ENCODE measurements at regions not wholly inside any gene's neighbourhood (a gene's known extent, or its start where the extent isn't known, plus 50 kb on each side); places are given as distances from the start of the nearest gene placed in this dataset.

DNA sequence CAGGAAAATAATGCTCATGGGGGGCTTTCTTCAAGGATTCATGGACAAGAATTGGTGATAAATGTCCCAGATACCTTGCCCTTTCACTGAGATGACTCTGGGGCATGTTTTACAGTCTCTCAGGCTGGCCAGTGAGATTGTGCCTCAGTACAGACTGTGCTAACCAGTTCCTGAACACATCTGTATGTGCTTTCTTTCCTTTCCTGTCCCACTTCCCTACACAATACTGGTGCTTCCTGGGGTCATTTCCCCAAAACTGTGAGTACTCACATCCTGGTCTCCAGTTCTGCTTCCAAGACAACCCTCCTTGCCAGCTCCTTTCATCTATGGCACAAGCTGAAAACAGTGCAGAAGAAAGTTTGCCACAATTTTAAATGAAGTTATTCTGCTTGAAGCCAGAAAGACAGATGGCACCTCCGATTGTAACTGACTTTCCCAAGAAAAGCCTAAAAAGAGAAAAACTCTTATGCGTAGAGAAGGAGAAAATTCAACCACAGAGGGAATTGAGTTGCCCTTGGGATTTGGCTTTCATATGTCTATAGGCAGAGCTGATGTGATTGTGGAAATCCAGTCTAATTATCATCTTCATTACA, 134.7 kb downstream of the DRD1 start:
- ChIA-PET CTCF (no interaction called here), POLR2A (no interaction called here)
- Mint-ChIP-seq H3K36me3 (ENCODE audit: low read depth) (no peaks in the 10 kb centered on the region), H3K27ac (no peak overlapping the region), H3K27me3 (ENCODE audit: low read depth) (peaks cover 2% of the 10 kb centered on the region), H3K4me1 (ENCODE audit: low read depth) (no peaks in the 10 kb centered on the region), H3K9me3 (ENCODE audit: insufficient read depth) (no peaks in the 10 kb centered on the region), H3K4me3 (no peak overlapping the region)
- no peak for ATAC-seq
- DNase-seq: no peak

DNA sequence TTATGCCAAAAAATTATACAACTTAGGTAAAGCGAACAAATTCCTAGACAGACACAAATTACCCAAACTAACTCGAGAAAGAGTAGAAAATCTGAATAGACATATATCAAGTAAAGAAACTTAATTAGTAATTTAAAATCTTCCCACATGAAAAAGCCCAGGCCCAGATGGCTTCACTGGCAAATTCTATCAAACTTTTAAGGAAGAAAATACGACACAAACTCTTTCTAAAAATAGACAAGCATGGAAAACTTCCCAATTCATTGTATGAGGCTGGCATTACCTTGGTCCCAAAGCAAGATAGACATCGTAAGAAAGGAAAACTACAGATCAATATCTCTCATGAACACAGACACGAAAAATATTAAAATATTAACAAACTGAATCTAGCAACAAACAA, 135.3 kb downstream of the DRD1 start:
- H3K27ac Mint-ChIP-seq: no peak overlapping the region
- no peaks in the 10 kb centered on the region for H3K36me3 Mint-ChIP-seq (ENCODE audit: low read depth)
- H3K27me3 Mint-ChIP-seq (ENCODE audit: low read depth): peaks cover 2% of the 10 kb centered on the region
- ChIA-PET CTCF (no interaction called here), POLR2A (no interaction called here)
- no peaks in the 10 kb centered on the region for H3K4me1 Mint-ChIP-seq (ENCODE audit: low read depth)
- ATAC-seq (no peak), DNase-seq (no peak)
- no peaks in the 10 kb centered on the region for H3K9me3 Mint-ChIP-seq (ENCODE audit: insufficient read depth)
- H3K4me3 Mint-ChIP-seq: no peak overlapping the region

DNA sequence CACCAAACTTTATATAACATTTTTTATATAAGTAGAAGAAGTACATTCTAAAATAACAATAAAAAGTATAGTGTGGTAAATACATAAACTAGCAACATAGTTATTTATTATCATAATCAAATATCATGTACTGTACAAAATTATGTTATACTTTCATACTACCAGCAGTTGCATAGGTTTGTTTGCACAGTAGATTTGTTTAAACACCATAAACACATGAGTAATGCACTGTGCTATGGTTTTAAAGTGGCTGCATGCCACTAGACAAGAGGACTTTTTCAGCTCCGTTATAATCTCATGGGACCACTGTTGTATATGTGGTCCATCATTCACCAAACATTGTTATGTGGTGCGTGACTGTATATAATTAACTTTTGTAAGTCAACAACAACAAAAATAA, 137.6 kb downstream of the DRD1 start:
- no peak for DNase-seq
- Mint-ChIP-seq H3K4me3 (no peak overlapping the region), H3K9me3 (ENCODE audit: insufficient read depth) (no peaks in the 10 kb centered on the region), H3K36me3 (ENCODE audit: low read depth) (no peaks in the 10 kb centered on the region), H3K4me1 (ENCODE audit: low read depth) (no peaks in the 10 kb centered on the region), H3K27me3 (ENCODE audit: low read depth) (peaks cover 2% of the 10 kb centered on the region), H3K27ac (no peak overlapping the region)
- ATAC-seq: no peak
- CTCF ChIA-PET: no interaction called here
- POLR2A ChIA-PET: no interaction called here

DNA sequence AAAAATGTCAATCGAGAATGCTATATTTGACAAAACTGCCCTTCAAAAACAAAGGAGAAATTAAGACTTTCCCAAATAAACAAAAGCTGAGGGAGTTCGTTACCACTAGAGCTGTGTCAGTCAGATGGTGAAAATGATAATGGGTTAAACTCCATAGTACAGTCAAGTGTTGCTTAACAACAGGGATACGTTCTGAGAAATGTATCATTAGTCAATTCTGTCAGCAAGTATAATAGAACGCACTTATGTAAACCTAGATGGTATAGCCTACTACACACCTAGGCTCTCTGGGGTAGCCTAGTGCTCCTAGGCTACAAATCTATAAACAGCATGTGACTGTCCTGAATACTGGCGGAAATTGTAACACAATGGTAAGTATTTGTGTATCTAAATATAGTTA, 138.7 kb downstream of the DRD1 start:
- Mint-ChIP-seq H3K27me3 (ENCODE audit: low read depth) (peaks cover 2% of the 10 kb centered on the region), H3K9me3 (ENCODE audit: insufficient read depth) (no peaks in the 10 kb centered on the region), H3K4me3 (no peak overlapping the region), H3K27ac (no peak overlapping the region), H3K4me1 (ENCODE audit: low read depth) (no peaks in the 10 kb centered on the region), H3K36me3 (ENCODE audit: low read depth) (no peaks in the 10 kb centered on the region)
- DNase-seq (no peak), ATAC-seq (no peak)
- ChIA-PET CTCF (no interaction called here), POLR2A (no interaction called here)

DNA sequence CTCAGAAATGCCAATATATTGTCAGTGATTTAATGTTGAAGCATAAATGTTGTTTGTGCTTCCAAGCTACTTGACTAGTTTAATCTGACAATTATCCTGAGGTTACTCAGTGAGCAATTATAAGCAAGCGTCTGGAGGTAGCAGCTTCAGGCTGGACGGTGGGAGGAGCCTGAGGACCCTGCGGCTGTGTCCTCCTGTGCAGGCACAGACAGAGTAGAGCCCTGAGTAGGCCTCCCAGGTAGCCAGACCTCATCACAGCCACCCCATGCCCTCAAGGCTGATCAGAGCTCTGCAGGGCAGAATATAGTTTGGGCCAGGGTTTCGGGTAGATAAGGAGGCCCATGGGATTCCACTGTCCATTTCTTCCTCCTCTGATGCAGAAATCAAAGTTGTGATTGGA, 153.6 kb downstream of the DRD1 start:
- CTCF ChIA-PET: no interaction called here
- POLR2A ChIA-PET: no interaction called here
- Mint-ChIP-seq H3K9me3 (ENCODE audit: insufficient read depth) (peaks cover 4% of the 10 kb centered on the region), H3K27me3 (ENCODE audit: low read depth) (no peaks in the 10 kb centered on the region), H3K4me1 (ENCODE audit: low read depth) (no peaks in the 10 kb centered on the region), H3K4me3 (no peak overlapping the region), H3K27ac (no peak overlapping the region), H3K36me3 (ENCODE audit: low read depth) (no peaks in the 10 kb centered on the region)
- ATAC-seq: no peak
- DNase-seq: no peak

DNA sequence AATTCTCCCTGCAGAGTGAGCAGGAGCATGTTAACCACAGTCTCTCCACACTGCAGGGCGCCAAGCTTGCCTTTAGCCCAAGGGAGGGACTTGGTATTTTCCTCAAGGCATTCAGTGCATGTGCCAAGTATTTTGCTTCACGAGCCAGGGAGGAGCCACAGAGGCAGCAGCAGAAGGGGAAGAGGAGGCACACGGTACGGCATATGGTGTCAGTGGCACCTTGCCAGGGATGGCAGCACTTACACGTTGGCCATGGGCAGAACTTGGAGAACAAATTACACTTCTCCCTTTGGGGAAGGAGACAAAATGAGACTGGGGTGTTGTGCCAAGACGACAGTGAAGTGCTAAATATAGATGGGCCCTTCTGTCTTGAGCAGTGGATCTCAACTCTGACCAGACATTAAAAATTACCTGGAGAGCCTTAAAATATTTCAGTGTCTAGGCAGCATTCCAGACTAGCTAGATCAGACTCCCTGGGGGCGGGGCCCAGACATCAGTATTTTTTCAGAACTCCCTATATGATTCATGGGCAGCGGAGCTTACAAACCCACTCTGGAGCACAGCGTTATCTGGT, 155.8 kb downstream of the DRD1 start:
- no peaks in the 10 kb centered on the region for H3K36me3 Mint-ChIP-seq (ENCODE audit: low read depth)
- CTCF ChIA-PET: no interaction called here
- no peaks in the 10 kb centered on the region for H3K27me3 Mint-ChIP-seq (ENCODE audit: low read depth)
- no peak overlapping the region for H3K4me3 Mint-ChIP-seq
- no peaks in the 10 kb centered on the region for H3K4me1 Mint-ChIP-seq (ENCODE audit: low read depth)
- no peak overlapping the region for H3K27ac Mint-ChIP-seq
- no peak for ATAC-seq
- DNase-seq: no peak
- H3K9me3 Mint-ChIP-seq (ENCODE audit: insufficient read depth): no peaks in the 10 kb centered on the region
- POLR2A ChIA-PET: no interaction called here

DNA sequence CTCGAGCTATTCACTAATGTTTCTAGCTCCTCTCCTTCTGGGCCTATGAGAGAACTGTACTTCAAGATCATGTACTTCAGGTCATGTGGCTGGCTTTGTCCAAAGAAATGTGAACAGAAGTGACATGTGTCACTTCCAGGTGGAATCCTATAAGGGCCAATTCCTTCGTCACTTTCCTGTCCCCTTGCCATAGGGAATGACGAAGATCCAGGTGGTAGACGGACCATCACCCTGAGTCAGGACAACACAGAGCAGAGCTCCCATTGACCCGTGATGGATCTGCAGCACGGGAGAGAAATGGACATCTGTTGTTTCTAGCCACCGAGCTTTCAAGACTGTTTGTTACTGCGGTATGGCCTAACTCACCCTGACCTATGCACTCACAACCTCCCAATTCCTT, 157.0 kb downstream of the DRD1 start:
- Mint-ChIP-seq H3K36me3 (ENCODE audit: low read depth) (no peaks in the 10 kb centered on the region), H3K4me3 (no peak overlapping the region), H3K9me3 (ENCODE audit: insufficient read depth) (no peaks in the 10 kb centered on the region), H3K27me3 (ENCODE audit: low read depth) (no peaks in the 10 kb centered on the region), H3K27ac (no peak overlapping the region), H3K4me1 (ENCODE audit: low read depth) (no peaks in the 10 kb centered on the region)
- POLR2A ChIA-PET: no interaction called here
- CTCF ChIA-PET: no interaction called here
- DNase-seq: no peak
- ATAC-seq: no peak

DNA sequence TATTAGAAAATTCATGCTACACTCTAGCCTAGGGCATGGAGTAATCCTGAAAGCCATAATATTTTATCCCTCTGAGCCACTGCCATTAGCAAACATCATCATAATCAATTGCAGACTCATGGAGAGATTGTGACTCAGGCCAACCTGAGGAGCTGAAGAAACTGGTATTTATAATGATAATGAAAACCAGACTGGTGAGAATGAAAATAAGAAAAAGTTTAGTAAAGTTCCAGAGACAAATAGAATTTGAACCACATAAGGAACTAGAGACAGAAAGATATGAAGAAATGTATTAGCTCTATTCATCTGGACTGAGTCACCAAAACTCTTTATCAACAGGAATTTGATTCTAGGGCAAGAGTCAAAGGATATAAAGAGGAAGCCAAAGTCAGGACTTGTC, 158.7 kb downstream of the DRD1 start:
- Mint-ChIP-seq H3K27ac (no peak overlapping the region), H3K4me1 (ENCODE audit: low read depth) (no peaks in the 10 kb centered on the region), H3K9me3 (ENCODE audit: insufficient read depth) (no peaks in the 10 kb centered on the region), H3K4me3 (no peak overlapping the region), H3K27me3 (ENCODE audit: low read depth) (no peaks in the 10 kb centered on the region), H3K36me3 (ENCODE audit: low read depth) (no peaks in the 10 kb centered on the region)
- DNase-seq (no peak), ATAC-seq (no peak)
- POLR2A ChIA-PET: no interaction called here
- CTCF ChIA-PET: no interaction called here

DNA sequence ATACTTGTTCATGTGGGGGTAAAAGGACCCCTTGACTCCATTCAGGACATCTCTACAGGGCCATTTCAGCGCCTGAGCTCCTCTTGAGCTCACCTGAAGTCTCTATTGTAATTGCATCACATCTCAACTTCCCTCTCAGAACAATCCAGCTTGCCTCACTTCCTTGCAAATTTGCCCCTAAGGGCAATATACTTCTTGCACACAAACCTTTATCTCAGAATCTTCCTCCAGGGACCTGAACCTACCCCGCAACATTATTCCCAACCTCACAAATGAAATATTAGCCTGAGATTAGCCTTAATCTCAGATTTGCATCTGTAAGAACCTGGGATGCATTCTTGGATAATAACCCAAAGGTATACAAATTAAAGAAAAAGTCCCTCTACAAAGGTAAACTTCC, 159.2 kb downstream of the DRD1 start:
- Mint-ChIP-seq H3K9me3 (ENCODE audit: insufficient read depth) (no peaks in the 10 kb centered on the region), H3K27ac (no peak overlapping the region), H3K27me3 (ENCODE audit: low read depth) (no peaks in the 10 kb centered on the region), H3K36me3 (ENCODE audit: low read depth) (no peaks in the 10 kb centered on the region), H3K4me1 (ENCODE audit: low read depth) (no peaks in the 10 kb centered on the region), H3K4me3 (no peak overlapping the region)
- ATAC-seq: no peak
- DNase-seq: no peak
- ChIA-PET POLR2A (no interaction called here), CTCF (no interaction called here)

DNA sequence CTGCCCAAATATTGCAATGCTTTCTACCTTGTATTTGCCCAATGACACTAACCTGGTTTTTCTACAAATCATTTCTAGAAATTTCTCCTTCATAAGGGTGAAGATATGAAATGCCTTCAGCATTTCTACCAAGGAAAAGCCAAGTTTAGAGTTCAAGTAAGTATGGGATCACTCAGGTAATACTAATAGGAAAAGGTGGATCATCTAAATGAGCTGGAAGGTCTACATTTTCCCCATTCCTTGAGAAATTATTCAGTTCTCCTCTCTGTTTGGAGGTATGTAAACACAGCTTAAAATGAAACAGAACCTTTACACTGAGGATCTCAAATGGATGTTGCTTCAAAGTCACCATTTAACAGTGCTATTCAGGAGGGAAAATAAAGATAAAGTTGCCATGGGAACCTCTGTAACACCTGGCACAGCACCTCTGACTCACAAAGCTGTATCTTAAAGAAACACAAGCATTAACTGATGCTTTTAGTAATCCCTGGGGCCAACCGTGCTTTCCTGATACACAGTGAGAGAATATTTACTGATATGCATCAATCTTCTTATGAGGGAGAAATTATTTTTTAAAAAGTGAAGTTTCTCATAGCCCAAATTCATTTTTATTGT, 161.3 kb downstream of the DRD1 start:
- H3K36me3 Mint-ChIP-seq (ENCODE audit: low read depth): no peaks in the 10 kb centered on the region
- DNase-seq (no peak), ATAC-seq (no peak)
- H3K4me3 Mint-ChIP-seq: no peak overlapping the region
- ChIA-PET POLR2A (no interaction called here), CTCF (no interaction called here)
- H3K4me1 Mint-ChIP-seq (ENCODE audit: low read depth): no peaks in the 10 kb centered on the region
- H3K9me3 Mint-ChIP-seq (ENCODE audit: insufficient read depth): no peaks in the 10 kb centered on the region
- H3K27me3 Mint-ChIP-seq (ENCODE audit: low read depth): no peaks in the 10 kb centered on the region
- H3K27ac Mint-ChIP-seq: no peak overlapping the region

DNA sequence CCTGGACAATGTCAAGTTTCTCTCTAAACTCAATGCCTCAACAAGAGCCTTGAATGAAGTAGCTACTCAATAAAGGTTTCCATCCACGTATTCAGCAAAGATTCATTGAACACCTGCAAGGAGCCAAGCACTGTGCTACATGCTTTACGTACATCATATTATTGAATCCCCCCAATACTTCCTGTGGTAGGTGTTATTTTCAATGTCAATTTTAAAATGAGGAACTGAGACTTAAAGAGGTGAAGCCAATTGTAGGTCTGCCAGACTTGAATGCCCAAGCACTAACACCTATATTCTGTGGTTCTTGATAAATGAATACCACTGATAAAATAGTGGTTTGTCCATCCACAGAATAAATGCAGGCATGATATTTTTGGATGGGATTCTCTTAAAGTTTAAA, 162.3 kb downstream of the DRD1 start:
- ATAC-seq: no peak
- CTCF ChIA-PET: no interaction called here
- H3K4me1 Mint-ChIP-seq (ENCODE audit: low read depth): no peaks in the 10 kb centered on the region

DNA sequence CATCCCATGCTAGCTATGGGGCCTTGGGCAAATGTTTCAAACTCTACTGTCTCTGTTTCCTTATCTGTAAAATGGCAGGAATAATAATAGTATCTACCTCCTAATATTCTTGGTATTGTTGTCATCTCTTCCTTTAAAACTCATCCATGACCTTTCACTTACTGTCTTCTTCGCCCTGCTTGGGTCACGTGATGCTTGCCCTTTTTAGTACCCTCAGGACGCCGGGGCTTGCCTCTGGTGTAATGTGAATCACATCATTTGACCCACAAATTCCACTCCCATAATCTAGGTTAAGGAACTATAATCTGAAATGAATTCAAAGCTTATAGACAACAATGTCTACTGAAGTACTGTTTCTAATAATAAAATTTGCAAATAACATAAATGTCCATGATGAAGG, 162.7 kb downstream of the DRD1 start:
- Mint-ChIP-seq H3K4me1 (ENCODE audit: low read depth) (no peaks in the 10 kb centered on the region), H3K9me3 (ENCODE audit: insufficient read depth) (no peaks in the 10 kb centered on the region), H3K27ac (no peak overlapping the region), H3K27me3 (ENCODE audit: low read depth) (no peaks in the 10 kb centered on the region), H3K36me3 (ENCODE audit: low read depth) (no peaks in the 10 kb centered on the region), H3K4me3 (no peak overlapping the region)
- ATAC-seq (no peak), DNase-seq (no peak)
- CTCF ChIA-PET: no interaction called here
- POLR2A ChIA-PET: no interaction called here

More for the DNA sequence above, 162.3 kb downstream of the DRD1 start:
- Mint-ChIP-seq H3K9me3 (ENCODE audit: insufficient read depth) (no peaks in the 10 kb centered on the region), H3K36me3 (ENCODE audit: low read depth) (no peaks in the 10 kb centered on the region), H3K27ac (no peak overlapping the region), H3K4me3 (no peak overlapping the region), H3K27me3 (ENCODE audit: low read depth) (no peaks in the 10 kb centered on the region)
- no peak for DNase-seq
- POLR2A ChIA-PET: no interaction called here

DNA sequence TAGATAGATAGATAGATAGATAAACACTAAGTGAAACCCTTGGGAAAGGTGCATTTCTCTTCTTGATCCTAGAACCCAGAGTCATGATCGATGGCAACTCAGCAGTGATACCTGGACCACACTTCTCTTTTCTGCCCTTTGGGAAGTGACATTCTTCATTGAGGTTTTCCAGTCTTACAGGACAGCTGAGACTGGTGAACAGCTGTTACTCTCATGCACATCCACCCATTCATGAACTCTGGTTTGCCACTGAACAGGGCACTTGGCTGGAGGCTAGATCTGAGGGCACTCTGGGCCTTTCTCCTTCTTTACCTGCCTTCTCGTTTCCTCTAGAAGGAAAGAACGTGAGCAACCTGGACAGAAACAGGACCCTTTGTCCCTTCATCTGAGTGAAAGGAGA, 164.5 kb downstream of the DRD1 start:
- Mint-ChIP-seq H3K36me3 (ENCODE audit: low read depth) (no peaks in the 10 kb centered on the region), H3K4me3 (no peak overlapping the region), H3K4me1 (ENCODE audit: low read depth) (no peaks in the 10 kb centered on the region), H3K27me3 (ENCODE audit: low read depth) (no peaks in the 10 kb centered on the region), H3K27ac (no peak overlapping the region), H3K9me3 (ENCODE audit: insufficient read depth) (no peaks in the 10 kb centered on the region)
- POLR2A ChIA-PET: no interaction called here
- DNase-seq: no peak
- ATAC-seq: no peak
- CTCF ChIA-PET: no interaction called here

Data from activated CD8-positive, alpha-beta T cell treated with anti-CD3 and anti-CD28 coated beads, Interleukin-2, amount 10 ng/mL, durations not matched to agents 7 days and 5 days (primary cell).